Smooth muscle cell (in vitro differentiated cells): ENCODE measurements at regions not wholly inside any gene's neighbourhood (a gene's known extent, or its start where the extent isn't known, plus 50 kb on each side); places are given as distances from the start of the nearest gene placed in this dataset.

Experiments
- DNase-seq: peaks from one replicate; lab custom pipeline; 2025; ENCODE audit not compliant: unreplicated experiment; lab: John Stamatoyannopoulos, UW
- H2AFZ ChIP-seq: fragments of 200-600 bp; sonication (generic); 2 replicates; pipeline ENCODE4 v1.6.0; 2016; ENCODE audit warnings: antibody characterized with exemption, low read depth, mild to moderate bottlenecking
- H3F3A ChIP-seq: fragments of 200-600 bp; sonication (generic); 2 replicates; pipeline ENCODE4 v1.6.0; 2017; ENCODE audit warnings: antibody characterized with exemption, low read depth
- H3K27ac ChIP-seq: fragments of 200-600 bp; sonication (generic); 2 replicates; pipeline ENCODE4 v1.5.1; 2016; ENCODE audit warnings: low read depth, mild to moderate bottlenecking
- H3K27me3 ChIP-seq: fragments of 200-600 bp; sonication (generic); 2 replicates; pipeline ENCODE4 v1.6.1; 2016; ENCODE audit warnings: low read depth, mild to moderate bottlenecking
- H3K36me3 ChIP-seq: fragments of 200-600 bp; sonication (generic); 2 replicates; pipeline ENCODE4 v1.5.1; 2016; ENCODE audit warnings: low read depth
- H3K4me1 ChIP-seq: fragments of 200-600 bp; sonication (generic); 2 replicates; pipeline ENCODE4 v1.5.1; 2016; ENCODE audit warnings: low read depth
- H3K4me2 ChIP-seq: fragments of 200-600 bp; sonication (generic); 2 replicates; pipeline ENCODE4 v1.6.0; 2016; ENCODE audit warnings: mild to moderate bottlenecking
- H3K4me3 ChIP-seq: fragments of 200-600 bp; sonication (generic); 2 replicates; pipeline ENCODE4 v1.5.1; 2016; ENCODE audit warnings: mild to moderate bottlenecking
- H3K79me2 ChIP-seq: fragments of 200-600 bp; sonication (generic); 2 replicates; pipeline ENCODE4 v1.6.0; 2016; ENCODE audit warnings: low read depth, mild to moderate bottlenecking
- H3K9ac ChIP-seq: fragments of 200-600 bp; sonication (generic); 2 replicates; pipeline ENCODE4 v1.6.0; 2016; ENCODE audit warnings: low read depth
- H3K9me3 ChIP-seq: fragments of 200-600 bp; sonication (generic); replicated peaks from 2 replicates; pipeline ENCODE4 v1.5.1; 2016; ENCODE audit warnings: low read depth
- H4K20me1 ChIP-seq: fragments of 200-600 bp; sonication (generic); 2 replicates; pipeline ENCODE4 v1.6.0; 2016; ENCODE audit warnings: low read depth
- WGBS: methylation state at CpG from one replicate; pipeline ENCODE4 v1.1.7; 2016; ENCODE audit warnings: low lambda C conversion rate; 5-methylcytosine and 5-hydroxymethylcytosine counted together
- TF ChIP-seq, protein P1 (sequence below): fragments of 200-600 bp; sonication (generic); IDR thresholded peaks from 2 replicates; pipeline ENCODE4 v1.5.1; 2017; ENCODE audit warnings: borderline replicate concordance, mild to moderate bottlenecking, antibody characterized with exemption; ENCODE audit not compliant: insufficient read depth, poor library complexity, severe bottlenecking

DNA sequence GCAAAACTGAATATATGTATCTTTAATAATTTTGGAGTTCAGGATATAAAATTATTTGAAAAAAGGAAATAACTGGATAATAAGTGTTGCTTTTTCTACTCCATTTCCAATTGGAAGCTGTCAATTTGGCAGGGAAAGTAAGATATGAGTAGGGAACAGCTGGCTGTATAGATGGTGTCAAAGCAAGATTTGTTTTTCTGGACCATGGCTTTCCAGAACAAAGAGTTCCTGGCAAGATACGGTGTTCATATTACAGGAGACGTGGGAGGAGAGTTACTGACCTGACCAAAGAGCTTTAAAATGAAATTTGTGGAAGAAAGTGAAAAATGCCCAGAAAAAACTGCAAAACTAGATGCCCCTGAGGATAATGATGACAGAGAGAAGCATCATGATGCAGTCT lies 442.7 kb upstream of the KIRREL3 start:
- no peak overlapping the region for H3K27ac ChIP-seq
- H3K4me3 ChIP-seq = no peak overlapping the region
- H3K9ac ChIP-seq = no peak overlapping the region
- H2AFZ ChIP-seq = no peak overlapping the region
- H4K20me1 ChIP-seq = no peaks in the 10 kb centered on the region
- 93% methylated on average over 2 of the region's 2 CpGs for WGBS
- no peak for DNase-seq
- no peak overlapping the region for H3K4me2 ChIP-seq
- H3F3A ChIP-seq = no peaks in the 10 kb centered on the region
- TF ChIP-seq, protein P1, sequence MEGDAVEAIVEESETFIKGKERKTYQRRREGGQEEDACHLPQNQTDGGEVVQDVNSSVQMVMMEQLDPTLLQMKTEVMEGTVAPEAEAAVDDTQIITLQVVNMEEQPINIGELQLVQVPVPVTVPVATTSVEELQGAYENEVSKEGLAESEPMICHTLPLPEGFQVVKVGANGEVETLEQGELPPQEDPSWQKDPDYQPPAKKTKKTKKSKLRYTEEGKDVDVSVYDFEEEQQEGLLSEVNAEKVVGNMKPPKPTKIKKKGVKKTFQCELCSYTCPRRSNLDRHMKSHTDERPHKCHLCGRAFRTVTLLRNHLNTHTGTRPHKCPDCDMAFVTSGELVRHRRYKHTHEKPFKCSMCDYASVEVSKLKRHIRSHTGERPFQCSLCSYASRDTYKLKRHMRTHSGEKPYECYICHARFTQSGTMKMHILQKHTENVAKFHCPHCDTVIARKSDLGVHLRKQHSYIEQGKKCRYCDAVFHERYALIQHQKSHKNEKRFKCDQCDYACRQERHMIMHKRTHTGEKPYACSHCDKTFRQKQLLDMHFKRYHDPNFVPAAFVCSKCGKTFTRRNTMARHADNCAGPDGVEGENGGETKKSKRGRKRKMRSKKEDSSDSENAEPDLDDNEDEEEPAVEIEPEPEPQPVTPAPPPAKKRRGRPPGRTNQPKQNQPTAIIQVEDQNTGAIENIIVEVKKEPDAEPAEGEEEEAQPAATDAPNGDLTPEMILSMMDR = no peak
- peaks cover 14% of the 10 kb centered on the region for H3K27me3 ChIP-seq
- no peaks in the 10 kb centered on the region for H3K4me1 ChIP-seq
- no peaks in the 10 kb centered on the region for H3K9me3 ChIP-seq
- H3K79me2 ChIP-seq = no peaks in the 10 kb centered on the region
- H3K36me3 ChIP-seq = no peaks in the 10 kb centered on the region

GRCh38 chr11:127440616-127441015 lies 440.0 kb upstream of the KIRREL3 start:
- Histone ChIP-seq H3F3A (no peaks in the 10 kb centered on the region), H3K4me1 (no peaks in the 10 kb centered on the region), H3K4me2 (no peak overlapping the region), H4K20me1 (no peaks in the 10 kb centered on the region), H3K9me3 (no peaks in the 10 kb centered on the region), H3K79me2 (no peaks in the 10 kb centered on the region), H3K27ac (no peak overlapping the region), H3K36me3 (no peaks in the 10 kb centered on the region), H2AFZ (no peak overlapping the region), H3K9ac (no peak overlapping the region), H3K27me3 (peaks cover 10% of the 10 kb centered on the region), H3K4me3 (no peak overlapping the region)
- DNase-seq = no peak
- TF ChIP-seq, protein P1 = no peak
- WGBS = 92% methylated on average over 3 of the region's 3 CpGs

- H3K27ac ChIP-seq = no peak overlapping the region
- no peaks in the 10 kb centered on the region for H3K4me1 ChIP-seq
- H3K27me3 ChIP-seq = peaks cover 12% of the 10 kb centered on the region
- H2AFZ ChIP-seq = no peak overlapping the region
- TF ChIP-seq, protein P1 = no peak
- H3K9ac ChIP-seq = no peak overlapping the region
- no peaks in the 10 kb centered on the region for H4K20me1 ChIP-seq
- DNase-seq = no peak
- no peak overlapping the region for H3K4me3 ChIP-seq
- H3K9me3 ChIP-seq = no peaks in the 10 kb centered on the region
- H3K79me2 ChIP-seq = no peaks in the 10 kb centered on the region
- H3K36me3 ChIP-seq = no peaks in the 10 kb centered on the region
- 76% methylated on average over 3 of the region's 3 CpGs for WGBS
- H3F3A ChIP-seq = no peaks in the 10 kb centered on the region
- no peak overlapping the region for H3K4me2 ChIP-seq
Observed at GRCh38 chr11:127425281-127425680, 424.7 kb upstream of the KIRREL3 start.

DNA sequence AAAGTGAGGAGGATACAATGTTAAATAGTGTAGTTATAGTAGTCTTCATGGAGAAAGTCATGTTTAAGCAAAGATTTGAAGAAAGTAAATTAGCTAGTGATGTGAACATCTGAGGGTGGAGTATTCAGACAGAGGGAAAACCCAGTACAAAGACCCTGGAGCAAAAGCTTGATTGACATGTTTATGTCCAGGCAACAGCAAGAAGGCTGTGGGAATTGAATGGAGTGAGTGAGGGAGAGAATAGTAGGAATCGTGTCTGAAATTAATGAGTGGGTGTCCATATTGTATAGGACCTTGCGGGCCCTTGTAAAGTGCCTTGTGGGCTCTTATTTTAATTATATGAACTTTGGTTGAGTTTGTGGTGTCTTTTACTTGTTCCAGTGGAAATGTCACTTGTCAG lies 424.1 kb upstream of the KIRREL3 start:
- Histone ChIP-seq H3K79me2 (no peaks in the 10 kb centered on the region), H3K27me3 (peaks cover 12% of the 10 kb centered on the region), H3K4me2 (no peak overlapping the region), H3K9me3 (no peaks in the 10 kb centered on the region), H4K20me1 (no peaks in the 10 kb centered on the region), H3K9ac (no peak overlapping the region), H2AFZ (no peak overlapping the region), H3K4me3 (no peak overlapping the region), H3F3A (no peaks in the 10 kb centered on the region), H3K4me1 (no peaks in the 10 kb centered on the region), H3K36me3 (no peaks in the 10 kb centered on the region), H3K27ac (no peak overlapping the region)
- no peak for DNase-seq
- WGBS = 94% methylated on average over 2 of the region's 2 CpGs
- TF ChIP-seq, protein P1 = no peak
